Osteocyte (in vitro differentiated cells): ENCODE measurements at regions not wholly inside any gene's neighbourhood (a gene's known extent, or its start where the extent isn't known, plus 50 kb on each side); places are given as distances from the start of the nearest gene placed in this dataset.

Source experiments
- DNase-seq: peaks from one replicate; pipeline ENCODE4 v3.0.0; 2021; ENCODE audit warnings: mixed read lengths; ENCODE audit not compliant: unreplicated experiment; ENCODE audit errors: extremely low spot score
- H3K27ac Mint-ChIP-seq: one replicate; pipeline ENCODE4 v1.8.0; 2021; ENCODE audit warnings: mild to moderate bottlenecking, mixed read lengths; ENCODE audit not compliant: unreplicated experiment
- H3K27me3 Mint-ChIP-seq: one replicate; pipeline ENCODE4 v1.8.0; 2021; ENCODE audit warnings: mixed read lengths; ENCODE audit not compliant: unreplicated experiment
- H3K36me3 Mint-ChIP-seq: one replicate; pipeline ENCODE4 v1.8.0; 2021; ENCODE audit warnings: mixed read lengths; ENCODE audit not compliant: unreplicated experiment
- H3K4me1 Mint-ChIP-seq: one replicate; pipeline ENCODE4 v1.8.0; 2021; ENCODE audit warnings: mixed read lengths; ENCODE audit not compliant: unreplicated experiment
- H3K4me3 Mint-ChIP-seq: one replicate; pipeline ENCODE4 v1.8.0; 2021; ENCODE audit warnings: mild to moderate bottlenecking, moderate library complexity, mixed read lengths; ENCODE audit not compliant: unreplicated experiment
- H3K9me3 Mint-ChIP-seq: one replicate; pipeline ENCODE4 v1.8.0; 2021; ENCODE audit warnings: mixed read lengths; ENCODE audit not compliant: unreplicated experiment
- TF ChIP-seq, protein P1 (sequence below): fragments of 200-600 bp; sonication (generic); IDR thresholded peaks from 2 replicates; pipeline ENCODE4 v1.5.0; 2021; ENCODE audit warnings: antibody characterized with exemption, mild to moderate bottlenecking, moderate library complexity

DNA sequence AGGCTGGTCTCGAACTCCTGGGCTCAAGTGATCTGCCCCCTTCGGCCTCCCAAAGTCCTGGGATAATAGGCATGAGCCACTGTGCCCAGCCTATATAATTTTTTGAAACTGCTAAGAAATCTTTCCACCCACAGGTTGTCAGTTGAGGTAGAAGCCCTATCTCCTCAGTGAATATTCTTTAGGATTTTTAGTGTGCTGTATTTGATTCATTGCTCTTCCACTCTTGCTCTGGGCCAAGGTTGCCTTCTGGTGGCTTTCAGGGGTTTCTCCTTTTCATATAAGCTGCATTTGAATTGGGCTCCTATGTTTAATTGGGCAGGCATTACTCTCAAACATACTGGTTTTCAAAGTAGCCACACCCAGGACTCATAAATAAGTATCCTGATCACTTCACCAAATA is 931.2 kb downstream of the GATA3 start:
- Mint-ChIP-seq H3K4me1 (no peaks in the 10 kb centered on the region), H3K27me3 (no peaks in the 10 kb centered on the region)

GRCh38 chr10:8986975-8987374 is 932.5 kb downstream of the GATA3 start:
- Mint-ChIP-seq H3K27me3 (no peaks in the 10 kb centered on the region), H3K36me3 (no peaks in the 10 kb centered on the region), H3K4me1 (no peaks in the 10 kb centered on the region), H3K4me3 (no peak overlapping the region), H3K27ac (no peak overlapping the region), H3K9me3 (peaks cover 9% of the 10 kb centered on the region)
- DNase-seq, result no peak
- TF ChIP-seq, protein P1, sequence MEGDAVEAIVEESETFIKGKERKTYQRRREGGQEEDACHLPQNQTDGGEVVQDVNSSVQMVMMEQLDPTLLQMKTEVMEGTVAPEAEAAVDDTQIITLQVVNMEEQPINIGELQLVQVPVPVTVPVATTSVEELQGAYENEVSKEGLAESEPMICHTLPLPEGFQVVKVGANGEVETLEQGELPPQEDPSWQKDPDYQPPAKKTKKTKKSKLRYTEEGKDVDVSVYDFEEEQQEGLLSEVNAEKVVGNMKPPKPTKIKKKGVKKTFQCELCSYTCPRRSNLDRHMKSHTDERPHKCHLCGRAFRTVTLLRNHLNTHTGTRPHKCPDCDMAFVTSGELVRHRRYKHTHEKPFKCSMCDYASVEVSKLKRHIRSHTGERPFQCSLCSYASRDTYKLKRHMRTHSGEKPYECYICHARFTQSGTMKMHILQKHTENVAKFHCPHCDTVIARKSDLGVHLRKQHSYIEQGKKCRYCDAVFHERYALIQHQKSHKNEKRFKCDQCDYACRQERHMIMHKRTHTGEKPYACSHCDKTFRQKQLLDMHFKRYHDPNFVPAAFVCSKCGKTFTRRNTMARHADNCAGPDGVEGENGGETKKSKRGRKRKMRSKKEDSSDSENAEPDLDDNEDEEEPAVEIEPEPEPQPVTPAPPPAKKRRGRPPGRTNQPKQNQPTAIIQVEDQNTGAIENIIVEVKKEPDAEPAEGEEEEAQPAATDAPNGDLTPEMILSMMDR, result no peak

More for the DNA sequence above, 931.2 kb downstream of the GATA3 start:
- TF ChIP-seq, protein P1, result no peak
- no peak overlapping the region for H3K27ac Mint-ChIP-seq
- DNase-seq, result no peak
- no peak overlapping the region for H3K4me3 Mint-ChIP-seq
- H3K36me3 Mint-ChIP-seq, result no peaks in the 10 kb centered on the region
- H3K9me3 Mint-ChIP-seq, result peaks cover 16% of the 10 kb centered on the region

- no peak for DNase-seq
- TF ChIP-seq, protein P1, result no peak
Observed at GRCh38 chr10:8987712-8988111, 933.2 kb downstream of the GATA3 start.

GRCh38 chr10:8990280-8990987 is 935.9 kb downstream of the GATA3 start:
- TF ChIP-seq, protein P1, result no peak
- Mint-ChIP-seq H3K36me3 (no peaks in the 10 kb centered on the region), H3K4me3 (no peak overlapping the region), H3K27ac (no peak overlapping the region), H3K27me3 (no peaks in the 10 kb centered on the region), H3K9me3 (peaks cover 5% of the 10 kb centered on the region), H3K4me1 (no peaks in the 10 kb centered on the region)
- DNase-seq, result no peak

More at GRCh38 chr10:8987712-8988111, 933.2 kb downstream of the GATA3 start:
- Mint-ChIP-seq H3K27ac (no peak overlapping the region), H3K36me3 (no peaks in the 10 kb centered on the region), H3K4me3 (no peak overlapping the region), H3K9me3 (peaks cover 9% of the 10 kb centered on the region), H3K4me1 (no peaks in the 10 kb centered on the region), H3K27me3 (no peaks in the 10 kb centered on the region)

DNA sequence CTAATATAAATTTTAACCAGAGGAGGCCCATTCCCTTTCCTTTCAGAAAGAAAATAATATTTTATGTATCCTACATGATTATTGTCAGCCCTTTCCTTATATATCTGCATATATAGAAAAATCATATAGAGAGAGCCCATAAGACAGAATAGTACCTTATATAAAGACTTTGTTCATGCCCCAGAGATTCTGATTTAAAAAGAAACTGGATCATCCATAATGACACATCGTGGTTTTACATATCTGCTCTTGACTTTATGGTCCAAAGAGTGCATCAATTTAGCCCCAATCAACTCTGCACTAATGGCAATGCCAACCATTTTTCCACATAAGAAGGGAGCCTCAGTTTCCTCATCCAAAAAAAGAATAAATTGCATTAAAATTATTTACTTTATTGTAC is 937.5 kb downstream of the GATA3 start:
- no peaks in the 10 kb centered on the region for H3K27me3 Mint-ChIP-seq

More for the DNA sequence above, 937.5 kb downstream of the GATA3 start:
- Mint-ChIP-seq H3K36me3 (no peaks in the 10 kb centered on the region), H3K4me3 (no peak overlapping the region), H3K9me3 (peaks cover 10% of the 10 kb centered on the region), H3K27ac (no peak overlapping the region), H3K4me1 (no peaks in the 10 kb centered on the region)
- no peak for DNase-seq
- TF ChIP-seq, protein P1, result no peak
